Psoas muscle (tissue), 7 donors: ENCODE measurements at regions not wholly inside any gene's neighbourhood (a gene's known extent, or its start where the extent isn't known, plus 50 kb on each side); places are given as distances from the start of the nearest gene placed in this dataset.

ENCODE experiments used
- ATAC-seq, 4 donors: fragments of 200-7000 bp; cut with Tn5 transposase; one replicate each; pipeline ENCODE4 v1.9.1; 2020; ENCODE audit warnings: moderate library complexity in 3 of 4, mild to moderate bottlenecking in 2 of 4
- DNase-seq, 2 donors: peaks; one replicate each; pipeline ENCODE4 v3.0.0-alpha.2; 2020
- H3K27ac ChIP-seq: fragments of 200-600 bp; one replicate; pipeline ENCODE4 v1.8.0; 2022
- H3K27me3 ChIP-seq, 3 donors: fragments of 200-600 bp in 1 of 3; one replicate each; pipeline versions ENCODE4 v1.6.1 to v1.8.0; 2013 to 2022; ENCODE audit warnings: low read length in 2 of 3, mild to moderate bottlenecking in 2 of 3, moderate library complexity in 1 of 3; ENCODE audit not compliant: insufficient read depth in 3 of 3
- H3K36me3 ChIP-seq, 2 donors: fragments of 200-600 bp in 1 of 2; one replicate each; pipeline versions ENCODE4 v1.6.1 to v1.8.0; 2013 to 2022; ENCODE audit warnings: low read depth in 1 of 2, mild to moderate bottlenecking in 1 of 2, moderate library complexity in 1 of 2; ENCODE audit not compliant: insufficient read depth in 1 of 2
- H3K4me1 ChIP-seq: fragments of 200-600 bp; one replicate; pipeline ENCODE4 v1.8.0; 2022
- H3K4me3 ChIP-seq: fragments of 200-600 bp; one replicate; pipeline ENCODE4 v1.8.0; 2022; ENCODE audit warnings: mild to moderate bottlenecking
- H3K9me3 ChIP-seq: fragments of 200-600 bp; one replicate; pipeline ENCODE4 v1.8.0; 2022
- CTCF ChIP-seq: fragments of 200-600 bp; IDR thresholded peaks from one replicate; pipeline ENCODE4 v1.8.0; 2022; ENCODE audit warnings: antibody characterized with exemption
- WGBS, 3 donors: extraction: QIAGEN DNeasy Blood & Tissue Kit; methylation state at CpG; one replicate each; pipeline versions ENCODE4 v1.1.6 to v1.1.7; 2013; 5-methylcytosine and 5-hydroxymethylcytosine counted together
- intact Hi-C, 2 donors: fragments of 100-400 bp; cut with DNase I; formaldehyde crosslinking; loops; one replicate each; pipeline versions ENCODE4 v1.11.0 to v1.14.2; 2022
- donor health status: healthy with polysubstance abuse.
- donor health status: DM: no; HTN: no; CAD: no; lungs with moderate emphysema.
- donor health status: Bipolar disorder and iron deficiency.
- donor health status: healthy.
- donor health status: DM: yes; HTN: yes; CAD: no.
- donor health status: DM: no; HTN: no; CAD: no.
- donor health status: DM: yes; HTN: yes; CAD: no.

- DNase-seq (no peak), ATAC-seq (no peak)
- WGBS, 3 donors, result 68 to 72% (median 71%) methylated on average over 4 of the region's 4 CpGs
- H3K4me3 ChIP-seq, result no peak overlapping the region
- no peaks in the 10 kb centered on the region for H3K36me3 ChIP-seq
- intact Hi-C loops, result no loop called here
- H3K27ac ChIP-seq, result no peak overlapping the region
- TF ChIP-seq CTCF, result no peak
- no peaks in the 10 kb centered on the region for H3K9me3 ChIP-seq
- peaks cover 0 to 2% (median 0%) of the 10 kb centered on the region in 3 donors for H3K27me3 ChIP-seq
- no peaks in the 10 kb centered on the region for H3K4me1 ChIP-seq
These were observed 558.3 kb downstream of the MATN1 start for GRCh38 chr1:30165116-30165515.

- peaks cover 0 to 2% (median 0%) of the 10 kb centered on the region in 3 donors for H3K27me3 ChIP-seq
- H3K4me1 ChIP-seq, result no peaks in the 10 kb centered on the region
- DNase-seq, result no peak
- intact Hi-C loops, result no loop called here
- no peak overlapping the region for H3K4me3 ChIP-seq
- H3K9me3 ChIP-seq, result no peaks in the 10 kb centered on the region
- no peaks in the 10 kb centered on the region for H3K36me3 ChIP-seq
- ATAC-seq, result no peak
- no peak overlapping the region for H3K27ac ChIP-seq
- 58 to 71% (median 66%) methylated on average over 4 of the region's 4 CpGs for WGBS, 3 donors
- TF ChIP-seq CTCF, result no peak
These were observed 558.7 kb downstream of the MATN1 start for GRCh38 chr1:30164693-30165092.

GRCh38 chr1:30162565-30162964, 560.8 kb downstream of the MATN1 start:
- H3K4me3 ChIP-seq, result no peak overlapping the region
- H3K4me1 ChIP-seq, result no peaks in the 10 kb centered on the region
- no peaks in the 10 kb centered on the region for H3K9me3 ChIP-seq
- ATAC-seq (no peak), DNase-seq (no peak)
- H3K36me3 ChIP-seq, result no peaks in the 10 kb centered on the region
- no peak for TF ChIP-seq CTCF
- peaks cover 0 to 3% (median 2%) of the 10 kb centered on the region in 3 donors for H3K27me3 ChIP-seq
- intact Hi-C loops, result no loop called here
- 75 to 86% (median 84%) methylated on average over 2 of the region's 2 CpGs for WGBS, 3 donors
- H3K27ac ChIP-seq, result no peak overlapping the region

GRCh38 chr1:30161953-30162352, 561.4 kb downstream of the MATN1 start:
- Histone ChIP-seq H3K27me3 (peaks cover 0 to 9% (median 2%) of the 10 kb centered on the region in 3 donors), H3K9me3 (no peaks in the 10 kb centered on the region), H3K4me1 (no peaks in the 10 kb centered on the region), H3K27ac (no peak overlapping the region), H3K36me3 (no peaks in the 10 kb centered on the region), H3K4me3 (no peak overlapping the region)
- intact Hi-C loops, result no loop called here
- TF ChIP-seq CTCF, result no peak
- DNase-seq, result no peak
- ATAC-seq, result no peak
- 65 to 78% (median 73%) methylated on average over 6 of the region's 6 CpGs for WGBS, 3 donors

GRCh38 chr1:30160999-30161689, 562.2 kb downstream of the MATN1 start:
- Histone ChIP-seq H3K4me1 (no peaks in the 10 kb centered on the region), H3K27ac (no peak overlapping the region), H3K9me3 (no peaks in the 10 kb centered on the region), H3K27me3 (peaks cover 0 to 11% (median 2%) of the 10 kb centered on the region in 3 donors), H3K4me3 (no peak overlapping the region), H3K36me3 (no peaks in the 10 kb centered on the region)
- intact Hi-C loops, result no loop called here
- TF ChIP-seq CTCF, result no peak
- DNase-seq (no peak), ATAC-seq (no peak)
- 81 to 83% (median 82%) methylated on average over 12 of the region's 12 CpGs for WGBS, 3 donors
